Smooth muscle cell (in vitro differentiated cells): ENCODE measurements at regions not wholly inside any gene's neighbourhood (a gene's known extent, or its start where the extent isn't known, plus 50 kb on each side); places are given as distances from the start of the nearest gene placed in this dataset.

Experiments
- DNase-seq: peaks from one replicate; lab custom pipeline; 2025; ENCODE audit not compliant: unreplicated experiment; lab: John Stamatoyannopoulos, UW
- H2AFZ ChIP-seq: fragments of 200-600 bp; sonication (generic); 2 replicates; pipeline ENCODE4 v1.6.0; 2016; ENCODE audit warnings: antibody characterized with exemption, low read depth, mild to moderate bottlenecking
- H3F3A ChIP-seq: fragments of 200-600 bp; sonication (generic); 2 replicates; pipeline ENCODE4 v1.6.0; 2017; ENCODE audit warnings: antibody characterized with exemption, low read depth
- H3K27ac ChIP-seq: fragments of 200-600 bp; sonication (generic); 2 replicates; pipeline ENCODE4 v1.5.1; 2016; ENCODE audit warnings: low read depth, mild to moderate bottlenecking
- H3K27me3 ChIP-seq: fragments of 200-600 bp; sonication (generic); 2 replicates; pipeline ENCODE4 v1.6.1; 2016; ENCODE audit warnings: low read depth, mild to moderate bottlenecking
- H3K36me3 ChIP-seq: fragments of 200-600 bp; sonication (generic); 2 replicates; pipeline ENCODE4 v1.5.1; 2016; ENCODE audit warnings: low read depth
- H3K4me1 ChIP-seq: fragments of 200-600 bp; sonication (generic); 2 replicates; pipeline ENCODE4 v1.5.1; 2016; ENCODE audit warnings: low read depth
- H3K4me2 ChIP-seq: fragments of 200-600 bp; sonication (generic); 2 replicates; pipeline ENCODE4 v1.6.0; 2016; ENCODE audit warnings: mild to moderate bottlenecking
- H3K4me3 ChIP-seq: fragments of 200-600 bp; sonication (generic); 2 replicates; pipeline ENCODE4 v1.5.1; 2016; ENCODE audit warnings: mild to moderate bottlenecking
- H3K79me2 ChIP-seq: fragments of 200-600 bp; sonication (generic); 2 replicates; pipeline ENCODE4 v1.6.0; 2016; ENCODE audit warnings: low read depth, mild to moderate bottlenecking
- H3K9ac ChIP-seq: fragments of 200-600 bp; sonication (generic); 2 replicates; pipeline ENCODE4 v1.6.0; 2016; ENCODE audit warnings: low read depth
- H3K9me3 ChIP-seq: fragments of 200-600 bp; sonication (generic); replicated peaks from 2 replicates; pipeline ENCODE4 v1.5.1; 2016; ENCODE audit warnings: low read depth
- H4K20me1 ChIP-seq: fragments of 200-600 bp; sonication (generic); 2 replicates; pipeline ENCODE4 v1.6.0; 2016; ENCODE audit warnings: low read depth
- WGBS: methylation state at CpG from one replicate; pipeline ENCODE4 v1.1.7; 2016; ENCODE audit warnings: low lambda C conversion rate; 5-methylcytosine and 5-hydroxymethylcytosine counted together
- TF ChIP-seq, protein P1 (sequence below): fragments of 200-600 bp; sonication (generic); IDR thresholded peaks from 2 replicates; pipeline ENCODE4 v1.5.1; 2017; ENCODE audit warnings: borderline replicate concordance, mild to moderate bottlenecking, antibody characterized with exemption; ENCODE audit not compliant: insufficient read depth, poor library complexity, severe bottlenecking

DNA sequence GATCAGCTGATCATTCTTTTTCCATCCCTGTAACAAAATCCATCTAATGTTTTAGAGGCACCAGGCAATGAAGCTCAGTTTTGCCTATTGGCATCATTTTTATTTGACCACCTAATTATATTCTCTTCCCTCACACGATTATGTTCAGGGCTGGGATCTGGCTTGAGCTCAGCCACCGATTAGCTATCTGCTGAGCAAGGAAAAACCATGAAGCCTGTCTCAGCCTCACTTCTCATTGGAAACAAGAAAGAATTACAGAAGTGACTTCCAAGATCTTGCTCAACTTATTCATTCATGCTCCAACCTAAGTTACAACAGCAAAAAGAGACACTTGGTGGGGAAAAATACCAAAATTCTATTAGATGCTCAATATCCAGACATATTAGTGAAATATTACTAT, 139.0 kb upstream of the SH3BP4 start:
- H4K20me1 ChIP-seq, result no peaks in the 10 kb centered on the region
- no peaks in the 10 kb centered on the region for H3K79me2 ChIP-seq
- no peaks in the 10 kb centered on the region for H3K9me3 ChIP-seq
- TF ChIP-seq, protein P1, sequence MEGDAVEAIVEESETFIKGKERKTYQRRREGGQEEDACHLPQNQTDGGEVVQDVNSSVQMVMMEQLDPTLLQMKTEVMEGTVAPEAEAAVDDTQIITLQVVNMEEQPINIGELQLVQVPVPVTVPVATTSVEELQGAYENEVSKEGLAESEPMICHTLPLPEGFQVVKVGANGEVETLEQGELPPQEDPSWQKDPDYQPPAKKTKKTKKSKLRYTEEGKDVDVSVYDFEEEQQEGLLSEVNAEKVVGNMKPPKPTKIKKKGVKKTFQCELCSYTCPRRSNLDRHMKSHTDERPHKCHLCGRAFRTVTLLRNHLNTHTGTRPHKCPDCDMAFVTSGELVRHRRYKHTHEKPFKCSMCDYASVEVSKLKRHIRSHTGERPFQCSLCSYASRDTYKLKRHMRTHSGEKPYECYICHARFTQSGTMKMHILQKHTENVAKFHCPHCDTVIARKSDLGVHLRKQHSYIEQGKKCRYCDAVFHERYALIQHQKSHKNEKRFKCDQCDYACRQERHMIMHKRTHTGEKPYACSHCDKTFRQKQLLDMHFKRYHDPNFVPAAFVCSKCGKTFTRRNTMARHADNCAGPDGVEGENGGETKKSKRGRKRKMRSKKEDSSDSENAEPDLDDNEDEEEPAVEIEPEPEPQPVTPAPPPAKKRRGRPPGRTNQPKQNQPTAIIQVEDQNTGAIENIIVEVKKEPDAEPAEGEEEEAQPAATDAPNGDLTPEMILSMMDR, result no peak
- no peak overlapping the region for H2AFZ ChIP-seq
- no peak overlapping the region for H3K9ac ChIP-seq
- H3K4me2 ChIP-seq, result no peak overlapping the region
- WGBS, result 83% methylated on average over 2 of the region's 2 CpGs
- H3K36me3 ChIP-seq, result no peaks in the 10 kb centered on the region
- H3K27me3 ChIP-seq, result no peaks in the 10 kb centered on the region
- no peaks in the 10 kb centered on the region for H3K4me1 ChIP-seq
- no peak overlapping the region for H3K4me3 ChIP-seq
- H3K27ac ChIP-seq, result no peak overlapping the region
- H3F3A ChIP-seq, result no peaks in the 10 kb centered on the region
- no peak for DNase-seq

DNA sequence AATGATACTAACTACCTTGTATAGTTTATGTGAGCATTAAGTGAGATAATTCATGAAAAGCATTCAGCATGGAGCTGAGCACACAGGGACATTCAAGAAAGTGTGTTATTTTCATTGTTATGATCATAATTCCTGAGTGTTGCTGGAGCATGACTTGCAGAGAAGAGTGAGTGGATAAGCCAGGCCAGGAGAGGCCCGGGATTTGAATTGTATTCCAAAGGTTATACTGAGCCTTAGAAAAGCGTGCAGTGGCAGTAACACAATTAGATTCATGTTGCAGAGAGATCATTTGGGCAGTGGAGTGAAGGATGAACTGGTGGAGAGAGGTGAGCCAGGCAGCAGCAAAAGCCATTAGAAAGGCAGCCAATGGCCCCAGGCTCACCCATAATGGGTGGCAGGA, 142.9 kb upstream of the SH3BP4 start:
- TF ChIP-seq, protein P1, result no peak
- H2AFZ ChIP-seq, result no peak overlapping the region
- H3K4me2 ChIP-seq, result no peak overlapping the region
- no peaks in the 10 kb centered on the region for H4K20me1 ChIP-seq
- H3F3A ChIP-seq, result no peaks in the 10 kb centered on the region
- no peaks in the 10 kb centered on the region for H3K27me3 ChIP-seq
- DNase-seq, result no peak
- no peak overlapping the region for H3K9ac ChIP-seq
- WGBS, result 90% methylated on average over 2 of the region's 2 CpGs
- H3K4me3 ChIP-seq, result no peak overlapping the region
- no peaks in the 10 kb centered on the region for H3K9me3 ChIP-seq
- H3K4me1 ChIP-seq, result no peaks in the 10 kb centered on the region
- no peaks in the 10 kb centered on the region for H3K79me2 ChIP-seq
- H3K36me3 ChIP-seq, result no peaks in the 10 kb centered on the region
- no peak overlapping the region for H3K27ac ChIP-seq

DNA sequence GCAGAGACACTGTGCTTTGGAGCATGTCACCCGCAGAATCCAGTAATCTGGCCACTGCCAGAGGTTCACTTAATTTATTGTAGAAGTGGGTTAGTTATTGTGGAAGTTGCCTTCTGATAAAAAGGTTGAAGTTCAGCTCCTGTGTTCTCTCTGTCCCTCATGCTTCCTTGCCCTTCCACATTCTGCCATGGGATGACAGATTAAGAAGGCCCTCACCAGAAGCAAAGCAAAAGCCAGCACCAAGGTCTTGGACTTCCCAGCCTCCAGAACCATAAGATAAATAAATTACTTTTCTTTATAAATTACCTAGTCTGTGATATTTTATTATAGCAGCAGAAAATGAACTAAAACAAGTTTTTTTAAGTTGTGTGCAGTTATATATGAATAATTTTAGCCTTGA, 145.0 kb upstream of the SH3BP4 start:
- Histone ChIP-seq H3K9me3 (no peaks in the 10 kb centered on the region), H3F3A (no peaks in the 10 kb centered on the region), H4K20me1 (no peaks in the 10 kb centered on the region), H3K36me3 (no peaks in the 10 kb centered on the region), H3K4me3 (no peak overlapping the region), H3K27ac (no peak overlapping the region), H2AFZ (no peak overlapping the region), H3K79me2 (no peaks in the 10 kb centered on the region), H3K27me3 (no peaks in the 10 kb centered on the region), H3K4me2 (no peak overlapping the region), H3K9ac (no peak overlapping the region), H3K4me1 (no peaks in the 10 kb centered on the region)
- WGBS, result 100% methylated on average over 1 of the region's 1 CpG
- TF ChIP-seq, protein P1, result no peak
- no peak for DNase-seq

DNA sequence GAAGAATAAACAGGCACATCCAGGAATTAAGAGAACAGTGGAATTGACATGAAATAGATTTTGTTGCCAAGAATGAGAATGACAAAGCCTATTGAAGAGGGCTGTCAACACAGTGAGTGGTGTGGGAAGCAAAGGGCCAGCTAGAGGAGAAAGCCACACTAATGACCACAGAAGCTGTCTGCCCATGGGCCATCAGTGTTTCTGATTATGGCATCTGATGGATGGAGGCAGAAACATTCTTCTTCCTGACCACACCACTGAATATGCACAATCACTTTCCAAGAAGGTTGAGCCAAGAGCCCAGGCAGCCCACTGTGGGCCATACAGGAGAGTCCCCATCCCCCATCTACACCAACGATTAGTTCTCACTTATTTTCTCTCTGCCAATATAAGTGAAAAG, 146.0 kb upstream of the SH3BP4 start:
- TF ChIP-seq, protein P1, result no peak
- H4K20me1 ChIP-seq, result no peaks in the 10 kb centered on the region
- no peak overlapping the region for H3K27ac ChIP-seq
- no peaks in the 10 kb centered on the region for H3K79me2 ChIP-seq
- no peaks in the 10 kb centered on the region for H3K36me3 ChIP-seq
- H3K4me1 ChIP-seq, result no peaks in the 10 kb centered on the region
- no peak overlapping the region for H3K4me2 ChIP-seq
- no peak for DNase-seq
- H3K9ac ChIP-seq, result no peak overlapping the region
- H3K4me3 ChIP-seq, result no peak overlapping the region
- H3K27me3 ChIP-seq, result no peaks in the 10 kb centered on the region
- 97% methylated on average over 1 of the region's 1 CpG for WGBS
- H2AFZ ChIP-seq, result no peak overlapping the region
- H3K9me3 ChIP-seq, result no peaks in the 10 kb centered on the region
- no peaks in the 10 kb centered on the region for H3F3A ChIP-seq
